Retinal pigment epithelial cell (primary cell): ENCODE measurements at regions not wholly inside any gene's neighbourhood (a gene's known extent, or its start where the extent isn't known, plus 50 kb on each side); places are given as distances from the start of the nearest gene placed in this dataset.
A peak's percentile ranks its signal among the peaks of the same experiment; 100 is the strongest.

ENCODE experiments used
- DNase-seq: peaks from one replicate; pipeline ENCODE4 v3.0.0-alpha.2; 2010; ENCODE audit warnings: low read depth
- H3K4me3 ChIP-seq: 2 replicates; pipeline ENCODE4 v1.5.1; 2011; ENCODE audit warnings: mild to moderate bottlenecking, low read length, control low read depth, moderate library complexity
- TF ChIP-seq, protein P1 (sequence below): conservative IDR thresholded peaks from 2 replicates; pipeline ENCODE4 v1.5.1; 2011; ENCODE audit warnings: low read depth, low read length, control low read depth, inconsistent platforms

DNA sequence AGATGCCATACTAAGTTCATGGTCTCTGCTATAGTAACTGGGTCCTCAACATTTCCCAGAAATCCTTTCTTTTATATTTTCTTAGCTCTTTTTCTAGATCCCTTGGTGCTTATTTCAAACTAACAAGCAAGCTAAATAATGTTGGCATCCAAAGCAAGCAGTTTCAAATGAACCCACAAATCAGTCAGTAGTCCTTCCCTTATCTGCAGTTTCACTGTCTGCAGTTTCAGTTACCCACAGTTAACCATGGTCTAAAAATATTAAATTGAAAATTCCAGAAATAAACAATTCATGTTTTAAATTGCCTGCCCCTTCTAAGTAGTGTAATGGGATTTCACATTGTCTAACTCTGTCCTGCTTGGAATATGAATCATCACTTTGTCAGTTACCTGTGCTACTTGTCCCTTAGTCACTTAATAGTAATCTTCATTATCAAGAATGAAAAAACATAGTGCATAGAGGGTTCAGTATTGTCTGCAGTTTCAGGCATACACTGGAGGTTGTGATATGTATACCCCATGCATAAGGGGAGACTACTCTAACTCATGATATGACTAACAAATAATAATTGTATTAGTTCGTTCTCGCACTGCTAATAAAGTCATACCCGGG is 633.7 kb downstream of the MECOM start:
- no peak overlapping the region for H3K4me3 ChIP-seq
- TF ChIP-seq, protein P1, sequence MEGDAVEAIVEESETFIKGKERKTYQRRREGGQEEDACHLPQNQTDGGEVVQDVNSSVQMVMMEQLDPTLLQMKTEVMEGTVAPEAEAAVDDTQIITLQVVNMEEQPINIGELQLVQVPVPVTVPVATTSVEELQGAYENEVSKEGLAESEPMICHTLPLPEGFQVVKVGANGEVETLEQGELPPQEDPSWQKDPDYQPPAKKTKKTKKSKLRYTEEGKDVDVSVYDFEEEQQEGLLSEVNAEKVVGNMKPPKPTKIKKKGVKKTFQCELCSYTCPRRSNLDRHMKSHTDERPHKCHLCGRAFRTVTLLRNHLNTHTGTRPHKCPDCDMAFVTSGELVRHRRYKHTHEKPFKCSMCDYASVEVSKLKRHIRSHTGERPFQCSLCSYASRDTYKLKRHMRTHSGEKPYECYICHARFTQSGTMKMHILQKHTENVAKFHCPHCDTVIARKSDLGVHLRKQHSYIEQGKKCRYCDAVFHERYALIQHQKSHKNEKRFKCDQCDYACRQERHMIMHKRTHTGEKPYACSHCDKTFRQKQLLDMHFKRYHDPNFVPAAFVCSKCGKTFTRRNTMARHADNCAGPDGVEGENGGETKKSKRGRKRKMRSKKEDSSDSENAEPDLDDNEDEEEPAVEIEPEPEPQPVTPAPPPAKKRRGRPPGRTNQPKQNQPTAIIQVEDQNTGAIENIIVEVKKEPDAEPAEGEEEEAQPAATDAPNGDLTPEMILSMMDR = no peak
- DNase-seq = no peak

DNA sequence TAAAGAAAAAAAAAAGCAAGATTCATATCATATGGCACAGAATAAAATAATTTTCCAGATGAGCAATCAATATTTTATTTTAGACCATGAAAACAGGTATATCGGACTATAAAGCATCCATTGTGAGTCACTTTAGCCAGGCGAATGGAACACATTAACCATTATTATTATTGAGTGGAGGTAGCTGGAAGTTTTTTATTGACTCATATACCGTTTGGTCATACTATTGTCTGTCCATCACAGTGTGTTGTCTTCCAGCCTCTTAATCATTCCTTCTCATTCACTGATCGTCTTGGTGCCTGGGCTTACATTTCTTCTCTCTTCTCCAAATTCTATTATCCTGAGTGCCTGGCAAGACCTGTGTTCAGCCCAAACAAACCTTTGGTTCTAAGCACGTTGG is 634.8 kb downstream of the MECOM start:
- TF ChIP-seq, protein P1 = no peak
- DNase-seq = no peak
- H3K4me3 ChIP-seq = no peak overlapping the region

DNA sequence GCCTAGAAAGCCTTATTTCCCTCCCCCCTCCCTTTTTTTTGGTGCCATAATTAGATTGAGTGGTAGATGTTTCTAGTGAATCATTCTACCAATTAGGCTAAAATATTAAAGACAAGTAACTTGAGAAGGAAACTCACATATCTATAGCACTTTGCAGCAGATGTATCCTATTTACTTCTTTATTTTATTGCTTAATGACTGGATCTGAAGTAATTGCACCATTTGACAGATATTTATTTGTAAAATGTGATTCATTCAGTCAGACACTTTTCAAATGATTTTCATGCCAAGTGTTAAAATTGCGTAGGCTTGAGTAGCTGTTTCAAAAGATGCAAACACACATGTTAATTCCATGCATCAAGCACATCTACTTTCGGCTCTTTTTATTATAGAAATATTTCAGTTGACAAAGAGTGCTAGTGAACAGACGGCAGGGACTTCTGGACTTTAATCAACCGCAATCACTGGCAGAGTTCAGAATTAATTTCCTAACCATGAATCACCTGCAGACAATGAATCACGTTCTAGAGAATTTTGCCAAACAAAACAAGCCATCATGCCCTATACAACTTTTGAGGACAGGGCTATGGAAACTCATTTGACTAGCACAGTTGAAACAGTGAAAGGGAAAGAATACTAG is 636.8 kb downstream of the MECOM start:
- TF ChIP-seq, protein P1 = no peak
- no peak overlapping the region for H3K4me3 ChIP-seq
- DNase-seq = peak; percentile 74

DNA sequence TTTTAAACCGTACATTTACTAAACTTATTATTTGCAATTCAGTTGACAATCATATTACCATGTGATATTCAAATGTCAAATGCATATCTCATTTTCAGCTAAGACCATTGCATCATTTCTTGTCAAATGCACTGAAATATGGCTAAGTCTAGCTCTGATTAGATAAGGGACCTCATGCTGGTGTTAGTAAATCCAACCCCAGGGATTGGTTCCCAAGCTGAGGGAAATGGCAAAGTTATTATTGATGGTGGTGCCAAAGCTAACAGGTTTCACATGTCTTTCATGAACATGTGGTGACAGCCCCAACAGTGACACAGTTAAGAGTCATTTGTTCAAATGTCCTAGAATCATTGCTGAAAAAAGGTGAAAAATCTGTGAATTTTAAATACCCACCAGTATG is 641.1 kb downstream of the MECOM start:
- no peak for DNase-seq
- TF ChIP-seq, protein P1 = no peak
- no peak overlapping the region for H3K4me3 ChIP-seq

DNA sequence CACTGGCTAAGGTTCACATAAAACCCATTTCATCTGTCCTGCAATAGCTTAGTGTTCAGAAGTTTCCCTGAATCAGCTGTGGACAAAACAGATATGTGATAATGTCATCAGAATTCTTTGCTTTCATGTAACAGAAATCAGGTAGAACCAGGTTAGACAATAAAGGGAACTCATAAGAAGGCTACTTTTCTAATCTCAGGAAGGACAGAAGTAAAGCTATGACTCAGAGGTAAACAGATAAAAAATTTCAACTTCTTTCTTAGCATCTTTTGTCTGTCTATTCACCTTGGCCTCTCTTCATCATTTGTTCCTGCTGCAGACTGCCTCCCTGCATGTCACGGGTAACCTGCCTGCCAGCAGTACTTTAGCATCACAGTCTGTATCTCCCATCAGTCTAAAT is 643.1 kb downstream of the MECOM start:
- DNase-seq = no peak
- TF ChIP-seq, protein P1 = no peak
- no peak overlapping the region for H3K4me3 ChIP-seq

DNA sequence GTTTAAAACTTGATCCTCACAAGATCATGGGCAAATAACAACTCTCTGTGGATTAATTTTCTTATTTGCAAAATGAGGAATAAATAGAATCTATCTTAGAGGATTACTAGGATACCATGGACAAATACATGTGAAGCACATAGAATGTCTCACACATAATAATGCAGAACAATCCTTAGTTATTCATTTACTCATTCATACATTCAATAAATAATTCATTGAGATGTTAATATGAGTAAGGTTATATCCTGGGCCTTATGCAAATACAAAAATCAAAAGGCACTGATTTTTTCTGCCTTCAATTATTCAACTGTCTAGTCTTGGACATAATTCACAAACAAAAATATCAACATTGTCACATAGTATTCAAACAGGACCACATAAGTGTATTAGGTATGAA is 654.1 kb downstream of the MECOM start:
- TF ChIP-seq, protein P1 = no peak
- DNase-seq = no peak

DNA sequence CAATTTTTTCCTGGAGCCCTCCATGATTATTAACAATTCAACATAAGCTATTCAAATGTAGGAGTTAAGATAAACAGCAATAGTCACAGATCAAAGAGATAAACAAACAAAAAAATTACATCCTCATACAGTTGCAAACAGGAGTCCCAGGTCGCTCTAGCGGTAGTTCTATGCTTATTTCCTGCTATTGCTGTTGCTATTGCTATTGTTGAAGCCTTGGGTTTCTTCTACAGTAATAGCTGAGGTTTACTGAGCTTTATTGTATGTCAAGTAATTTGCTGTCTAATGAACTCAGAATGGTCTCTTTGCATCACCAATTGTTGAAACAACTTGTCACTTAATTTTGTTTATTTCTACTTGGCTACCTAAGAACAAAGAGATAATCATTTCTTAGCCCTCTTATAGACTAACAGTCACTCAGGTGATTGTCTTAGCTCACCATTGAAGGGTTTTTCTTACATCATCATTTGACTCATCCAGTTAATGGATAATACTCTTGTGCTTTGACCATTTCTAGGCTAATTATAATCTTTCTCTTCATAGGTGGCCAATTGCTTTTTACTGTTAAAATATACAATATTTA is 654.6 kb downstream of the MECOM start:
- DNase-seq = no peak
- H3K4me3 ChIP-seq = no peak overlapping the region
- TF ChIP-seq, protein P1 = no peak

More for the DNA sequence above, 654.1 kb downstream of the MECOM start:
- H3K4me3 ChIP-seq = no peak overlapping the region
